Kidney (tissue), 13 donors: ENCODE measurements at regions not wholly inside any gene's neighbourhood (a gene's known extent, or its start where the extent isn't known, plus 50 kb on each side); places are given as distances from the start of the nearest gene placed in this dataset.

Experiments
- DNase-seq, 5 donors: peaks; one replicate each; pipeline ENCODE4 v3.0.0-alpha.2; 2013 to 2020
- FAIRE-seq: peaks from 2 replicates; lab custom pipeline; 2012; peaks lifted over from hg19 to GRCh38; lab: Jason Lieb, UNC
- H3K27ac ChIP-seq, 2 donors: one replicate each; pipeline ENCODE4 v1.7.0; 2013; ENCODE audit warnings: low read depth in 2 of 2, low read length in 2 of 2, inconsistent platforms in 1 of 2
- H3K27me3 ChIP-seq: one replicate; pipeline ENCODE4 v1.7.1; 2013; ENCODE audit warnings: low read length, inconsistent platforms; ENCODE audit not compliant: control insufficient read depth, insufficient read depth
- H3K36me3 ChIP-seq, 3 donors: one replicate each; pipeline versions ENCODE4 v1.7.0 to v1.7.1; 2013; ENCODE audit warnings: low read length in 3 of 3, control low read depth in 1 of 3, inconsistent platforms in 1 of 3; ENCODE audit not compliant: insufficient read depth in 3 of 3, control insufficient read depth in 2 of 3
- H3K4me1 ChIP-seq, 3 donors: one replicate each; pipeline versions ENCODE4 v1.7.0 to v1.7.1; 2013; ENCODE audit warnings: low read length in 3 of 3, inconsistent platforms in 1 of 3, low read depth in 1 of 3; ENCODE audit not compliant: control insufficient read depth in 2 of 3, insufficient read depth in 2 of 3
- H3K4me3 ChIP-seq, 3 donors: one replicate each; pipeline versions ENCODE4 v1.7.0 to v1.8.1; 2013; ENCODE audit warnings: low read length in 3 of 3, control low read depth in 1 of 3, inconsistent platforms in 1 of 3
- H3K9ac ChIP-seq, 3 donors: one replicate each; pipeline versions ENCODE4 v1.7.0 to v1.7.1; 2013; ENCODE audit warnings: low read length in 3 of 3, control low read depth in 1 of 3, inconsistent platforms in 1 of 3
- H3K9me3 ChIP-seq, 3 donors: one replicate each; pipeline versions ENCODE4 v1.7.0 to v1.7.1; 2013; ENCODE audit warnings: low read length in 3 of 3, control low read depth in 1 of 3, inconsistent platforms in 1 of 3; ENCODE audit not compliant: control insufficient read depth in 2 of 3, insufficient read depth in 1 of 3
- CTCF ChIP-seq: IDR thresholded peaks from 3 replicates; pipeline ENCODE4 v1.5.1; 2012; ENCODE audit warnings: mild to moderate bottlenecking, moderate library complexity, borderline replicate concordance; ENCODE audit not compliant: insufficient read depth; ENCODE audit errors: extremely low read depth
- intact Hi-C: fragments of 100-400 bp; cut with DNase I; formaldehyde crosslinking; loops from one replicate; pipeline ENCODE4 v1.11.1; 2022
- donor health status: control.
- donor health status: control.
- donor health status: control.
- donor health status: control.
- donor health status: control.
- donor health status: DM: yes; HTN: yes; CAD: no.
- donor health status: Normal renal cell carcinoma (clear cell type).

- Histone ChIP-seq H3K27me3 (no peaks in the 10 kb centered on the region), H3K36me3 (no peaks in the 10 kb centered on the region), H3K9me3 (no peaks in the 10 kb centered on the region), H3K27ac (no peak overlapping the region), H3K4me3 (no peak overlapping the region), H3K4me1 (no peaks in the 10 kb centered on the region), H3K9ac (no peak overlapping the region)
- no peak for TF ChIP-seq CTCF
- FAIRE-seq (no peak), DNase-seq (no peak)
- intact Hi-C loops: no loop called here
Observed at GRCh38 chr2:237162959-237163358, 77.3 kb downstream of the COPS8 start.

- intact Hi-C loops: no loop called here
- Histone ChIP-seq H3K4me3 (no peak overlapping the region), H3K9me3 (no peaks in the 10 kb centered on the region), H3K27me3 (no peaks in the 10 kb centered on the region), H3K4me1 (no peaks in the 10 kb centered on the region), H3K27ac (no peak overlapping the region), H3K36me3 (no peaks in the 10 kb centered on the region), H3K9ac (no peak overlapping the region)
- no peak for TF ChIP-seq CTCF
- DNase-seq (no peak), FAIRE-seq (no peak)
Observed at GRCh38 chr2:237164474-237165042, 78.9 kb downstream of the COPS8 start.

- no peaks in the 10 kb centered on the region for H3K4me1 ChIP-seq
- DNase-seq (no peak), FAIRE-seq (no peak)
- intact Hi-C loops: no loop called here
- H3K4me3 ChIP-seq: no peak overlapping the region
- no peak overlapping the region for H3K27ac ChIP-seq
- peak; percentile 40 for TF ChIP-seq CTCF
- H3K36me3 ChIP-seq: no peaks in the 10 kb centered on the region
- no peak overlapping the region for H3K9ac ChIP-seq
- no peaks in the 10 kb centered on the region for H3K9me3 ChIP-seq
- no peaks in the 10 kb centered on the region for H3K27me3 ChIP-seq
Observed at GRCh38 chr2:237165405-237166276, 80.0 kb downstream of the COPS8 start.
